GM12878 (cell line): ENCODE measurements at regions not wholly inside any gene's neighbourhood (a gene's known extent, or its start where the extent isn't known, plus 50 kb on each side); places are given as distances from the start of the nearest gene placed in this dataset. TPM values are rescaled to one million over a fixed set of nuclear protein-coding genes. Genes with fewer than 3 reads are reported as not detected.

ENCODE experiments used
- microRNA-seq: library from miRNA; unstranded; fragments of <30 nt; microRNA quantifications from one replicate; pipeline ENCODE4, GENCODE V29; 2018
- small RNA-seq: library from RNA; depleted of rRNA; stranded (forward); fragments of <200 nt; gene quantifications from one replicate; pipeline ENCODE3, GENCODE V24; 2014

Small RNAs in the stretch of these regions (microRNA-seq; reads per million reads assigned to microRNA genes)
- gene MIR3974, result not detected

Small RNAs in the stretch of these regions (small RNA-seq; reads per million reads assigned to genes)
- not detected for gene RNU6-837P
